ENCODE measurements at regions not wholly inside any gene's neighbourhood (a gene's known extent, or its start where the extent isn't known, plus 50 kb on each side); places are given as distances from the start of the nearest gene placed in this dataset.

- TF ChIP-seq CTCF (conservative IDR thresholded peaks at IDR 0.05; ENCODE audit: low read depth in 2 of 2) (no peak), ZNF114 (CRISPR knock-in tag; IDR thresholded peaks at IDR 0.05) (no peak), POLR2AphosphoS5 (IDR thresholded peaks at IDR 0.05; ENCODE audit: low read depth) (no peak), REST (IDR thresholded peaks at IDR 0.05; ENCODE audit: unreplicated experiment) (no peak), STAT1 (IDR thresholded peaks at IDR 0.05; ENCODE audit: unreplicated experiment) (no peak)
Measured at GRCh38 chr10:42962902-42963231, 114.0 kb upstream of the RET start (continued).

GRCh38 chr10:42963312-42963711 is 113.6 kb upstream of the RET start:
- no peaks in the 10 kb centered on the region for H3K27me3 ChIP-seq (ENCODE audit: insufficient read depth)
- no peak overlapping the region for H2AFZ ChIP-seq
- peaks cover 13% of the 10 kb centered on the region for H3K4me1 Mint-ChIP-seq
- no peak overlapping the region for H3K4me2 ChIP-seq
- H3K27ac Mint-ChIP-seq, result no peak overlapping the region
- peaks cover 9% of the 10 kb centered on the region; the same call in 2 of the 3 replicates for H3K9me3 Mint-ChIP-seq
- no peak overlapping the region for H3K4me3 ChIP-seq
- no peaks in the 10 kb centered on the region for H3F3A ChIP-seq (replicated peaks; ENCODE audit: low read depth)
- no peak overlapping the region for H3K4me3 Mint-ChIP-seq
- peaks cover 6% of the 10 kb centered on the region for H3K27me3 Mint-ChIP-seq (ENCODE audit: insufficient read depth, low read depth, poor library complexity)
- ATAC-seq (peak; percentile 52), DNase-seq (ENCODE audit: low spot score) (peak; percentile 34)
- H3K36me3 Mint-ChIP-seq (ENCODE audit: low read depth), result peaks cover 6% of the 10 kb centered on the region; the same call in 2 of the 3 replicates
- no peaks in the 10 kb centered on the region for H3K9me2 ChIP-seq (ENCODE audit: insufficient read depth)
- no peak overlapping the region for H3K27ac ChIP-seq (ENCODE audit: low read depth)
- no peaks in the 10 kb centered on the region for H3K36me3 ChIP-seq (ENCODE audit: insufficient read depth)
- TF ChIP-seq POLR2AphosphoS5 (IDR thresholded peaks at IDR 0.05; ENCODE audit: low read depth) (no peak), REST (IDR thresholded peaks at IDR 0.05; ENCODE audit: unreplicated experiment) (no peak)
- no peaks in the 10 kb centered on the region for H3K4me1 ChIP-seq (ENCODE audit: insufficient read depth)
- no peaks in the 10 kb centered on the region for H3K79me2 ChIP-seq (replicated peaks; ENCODE audit: insufficient read depth)
- H4K20me1 ChIP-seq (replicated peaks; ENCODE audit: insufficient read depth), result no peaks in the 10 kb centered on the region
